Endodermal cell (in vitro differentiated cells): ENCODE measurements at regions not wholly inside any gene's neighbourhood (a gene's known extent, or its start where the extent isn't known, plus 50 kb on each side); places are given as distances from the start of the nearest gene placed in this dataset.
A peak's percentile ranks its signal among the peaks of the same experiment; 100 is the strongest.

ENCODE experiments used
- DNase-seq: peaks from one replicate; pipeline ENCODE4 v3.0.0-alpha.2; 2017
- H3K27ac ChIP-seq: 2 replicates; pipeline ENCODE4 v1.5.1; 2013; ENCODE audit warnings: mild to moderate bottlenecking, low read depth, low read length, moderate library complexity
- H3K27me3 ChIP-seq: 2 replicates; pipeline ENCODE4 v1.6.1; 2013; ENCODE audit warnings: mild to moderate bottlenecking, low read length, moderate library complexity; ENCODE audit not compliant: insufficient read depth, control insufficient read depth, poor library complexity, severe bottlenecking
- H3K36me3 ChIP-seq: 2 replicates; pipeline ENCODE4 v1.7.0; 2013; ENCODE audit warnings: mild to moderate bottlenecking, low read length, moderate library complexity; ENCODE audit not compliant: control insufficient read depth, insufficient read depth
- H3K4me1 ChIP-seq: one replicate; pipeline ENCODE4 v1.7.0; 2013; ENCODE audit warnings: low read length; ENCODE audit not compliant: control insufficient read depth, insufficient read depth
- H3K4me3 ChIP-seq: 2 replicates; pipeline ENCODE4 v1.5.1; 2013; ENCODE audit warnings: mild to moderate bottlenecking, low read length, moderate library complexity
- H3K9ac ChIP-seq: 2 replicates; pipeline ENCODE4 v1.6.1; 2013; ENCODE audit warnings: mild to moderate bottlenecking, low read length, moderate library complexity; ENCODE audit not compliant: poor library complexity, severe bottlenecking; ENCODE audit errors: extremely low read depth
- H3K9me3 ChIP-seq: 2 replicates; pipeline ENCODE4 v1.6.1; 2013; ENCODE audit warnings: mild to moderate bottlenecking, low read length, moderate library complexity; ENCODE audit not compliant: control insufficient read depth
- H3K27ac Mint-ChIP-seq: 2 replicates; pipeline ENCODE4 v1.8.0; 2020; ENCODE audit warnings: mixed read lengths
- H3K27me3 Mint-ChIP-seq: 2 replicates; pipeline ENCODE4 v1.8.0; 2021; ENCODE audit warnings: mild to moderate bottlenecking, mixed read lengths; ENCODE audit not compliant: insufficient read depth
- H3K36me3 Mint-ChIP-seq: 2 replicates; pipeline ENCODE4 v1.8.0; 2020; ENCODE audit warnings: low read depth, mixed read lengths
- H3K4me1 Mint-ChIP-seq: 2 replicates; pipeline ENCODE4 v1.8.0; 2020; ENCODE audit warnings: mixed read lengths
- H3K4me3 Mint-ChIP-seq: 2 replicates; pipeline ENCODE4 v1.8.0; 2020; ENCODE audit warnings: mild to moderate bottlenecking, moderate library complexity, mixed read lengths
- H3K9me3 Mint-ChIP-seq: 2 replicates; pipeline ENCODE4 v1.8.0; 2020; ENCODE audit warnings: mild to moderate bottlenecking, mixed read lengths
- WGBS, 2 experiments: methylation state at CpG; one replicate each; pipeline versions ENCODE4 v1.1.5 to v1.1.7; 2013; ENCODE audit warnings: missing lambda C conversion rate in 2 of 2, mixed read lengths in 1 of 2; ENCODE audit not compliant: insufficient coverage in 1 of 2, insufficient read length in 1 of 2; 5-methylcytosine and 5-hydroxymethylcytosine counted together
- TF ChIP-seq, protein P1 (sequence below): fragments of 200-600 bp; sonication (generic); conservative IDR thresholded peaks from 2 replicates; pipeline ENCODE4 v1.5.0; 2021; ENCODE audit warnings: antibody characterized with exemption, mild to moderate bottlenecking

DNA sequence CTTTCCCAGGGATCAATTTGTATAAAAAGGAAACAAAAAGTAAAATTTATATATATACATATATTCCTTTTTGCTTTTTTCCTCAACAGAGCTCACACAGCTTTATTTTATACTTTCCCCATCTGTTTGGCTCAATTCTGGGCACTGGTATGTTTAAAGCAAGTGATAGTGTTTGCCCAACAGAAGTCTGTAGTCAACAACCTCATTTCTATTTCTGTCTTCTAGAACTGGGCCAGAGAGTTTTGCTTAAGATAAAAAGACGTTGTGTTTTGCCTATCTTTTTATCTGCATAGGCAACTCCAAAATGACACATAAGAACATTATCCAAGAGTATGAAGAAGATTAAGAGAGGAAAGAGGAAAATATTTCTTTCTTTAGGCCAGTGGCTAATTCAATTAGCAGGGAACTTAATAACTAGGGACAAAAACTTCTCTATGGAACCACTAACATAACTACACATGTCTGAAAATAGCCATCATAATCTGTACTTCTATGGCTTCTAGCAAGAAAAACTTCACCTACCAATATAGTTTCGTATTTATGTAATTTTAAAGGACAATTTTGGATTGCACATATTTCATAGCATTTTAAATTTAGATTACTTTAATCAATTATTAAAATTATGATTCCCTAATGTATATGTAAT, 1300.5 kb downstream of the ARAP2 start:
- H3K27me3 Mint-ChIP-seq, result no peaks in the 10 kb centered on the region
- no peaks in the 10 kb centered on the region for H3K27me3 ChIP-seq
- no peak overlapping the region for H3K27ac ChIP-seq
- DNase-seq, result no peak
- no peaks in the 10 kb centered on the region for H3K9me3 ChIP-seq
- TF ChIP-seq, protein P1, sequence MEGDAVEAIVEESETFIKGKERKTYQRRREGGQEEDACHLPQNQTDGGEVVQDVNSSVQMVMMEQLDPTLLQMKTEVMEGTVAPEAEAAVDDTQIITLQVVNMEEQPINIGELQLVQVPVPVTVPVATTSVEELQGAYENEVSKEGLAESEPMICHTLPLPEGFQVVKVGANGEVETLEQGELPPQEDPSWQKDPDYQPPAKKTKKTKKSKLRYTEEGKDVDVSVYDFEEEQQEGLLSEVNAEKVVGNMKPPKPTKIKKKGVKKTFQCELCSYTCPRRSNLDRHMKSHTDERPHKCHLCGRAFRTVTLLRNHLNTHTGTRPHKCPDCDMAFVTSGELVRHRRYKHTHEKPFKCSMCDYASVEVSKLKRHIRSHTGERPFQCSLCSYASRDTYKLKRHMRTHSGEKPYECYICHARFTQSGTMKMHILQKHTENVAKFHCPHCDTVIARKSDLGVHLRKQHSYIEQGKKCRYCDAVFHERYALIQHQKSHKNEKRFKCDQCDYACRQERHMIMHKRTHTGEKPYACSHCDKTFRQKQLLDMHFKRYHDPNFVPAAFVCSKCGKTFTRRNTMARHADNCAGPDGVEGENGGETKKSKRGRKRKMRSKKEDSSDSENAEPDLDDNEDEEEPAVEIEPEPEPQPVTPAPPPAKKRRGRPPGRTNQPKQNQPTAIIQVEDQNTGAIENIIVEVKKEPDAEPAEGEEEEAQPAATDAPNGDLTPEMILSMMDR, result no peak
- WGBS, 2 experiments, result 92% methylated on average over 2 of the region's 2 CpGs; no CpG with 5 or more reads in 1 of the 2 experiments
- no peak overlapping the region for H3K27ac Mint-ChIP-seq
- H3K4me3 Mint-ChIP-seq, result no peak overlapping the region
- H3K9me3 Mint-ChIP-seq, result no peaks in the 10 kb centered on the region
- no peak overlapping the region for H3K4me3 ChIP-seq
- H3K9ac ChIP-seq, result no peak overlapping the region
- no peaks in the 10 kb centered on the region for H3K4me1 ChIP-seq
- H3K36me3 Mint-ChIP-seq, result no peaks in the 10 kb centered on the region
- H3K4me1 Mint-ChIP-seq, result no peaks in the 10 kb centered on the region
- no peaks in the 10 kb centered on the region for H3K36me3 ChIP-seq

- Histone ChIP-seq H3K9ac (no peak overlapping the region), H3K36me3 (no peaks in the 10 kb centered on the region), H3K4me1 (no peaks in the 10 kb centered on the region), H3K27me3 (no peaks in the 10 kb centered on the region), H3K4me3 (no peak overlapping the region), H3K27ac (no peak overlapping the region), H3K9me3 (peaks cover 6% of the 10 kb centered on the region)
- no peak overlapping the region for H3K4me3 Mint-ChIP-seq
- H3K9me3 Mint-ChIP-seq, result peaks cover 10% of the 10 kb centered on the region
- H3K27ac Mint-ChIP-seq, result no peak overlapping the region
- 83 to 100% methylated on average over 1 to 2 of the region's 2 CpGs for WGBS, 2 experiments
- H3K27me3 Mint-ChIP-seq, result no peaks in the 10 kb centered on the region
- peaks cover 8% of the 10 kb centered on the region for H3K4me1 Mint-ChIP-seq
- TF ChIP-seq, protein P1, result no peak
- H3K36me3 Mint-ChIP-seq, result peaks cover 2% of the 10 kb centered on the region
- no peak for DNase-seq
These were observed 1293.4 kb downstream of the ARAP2 start for GRCh38 chr4:34950926-34951325.

DNA sequence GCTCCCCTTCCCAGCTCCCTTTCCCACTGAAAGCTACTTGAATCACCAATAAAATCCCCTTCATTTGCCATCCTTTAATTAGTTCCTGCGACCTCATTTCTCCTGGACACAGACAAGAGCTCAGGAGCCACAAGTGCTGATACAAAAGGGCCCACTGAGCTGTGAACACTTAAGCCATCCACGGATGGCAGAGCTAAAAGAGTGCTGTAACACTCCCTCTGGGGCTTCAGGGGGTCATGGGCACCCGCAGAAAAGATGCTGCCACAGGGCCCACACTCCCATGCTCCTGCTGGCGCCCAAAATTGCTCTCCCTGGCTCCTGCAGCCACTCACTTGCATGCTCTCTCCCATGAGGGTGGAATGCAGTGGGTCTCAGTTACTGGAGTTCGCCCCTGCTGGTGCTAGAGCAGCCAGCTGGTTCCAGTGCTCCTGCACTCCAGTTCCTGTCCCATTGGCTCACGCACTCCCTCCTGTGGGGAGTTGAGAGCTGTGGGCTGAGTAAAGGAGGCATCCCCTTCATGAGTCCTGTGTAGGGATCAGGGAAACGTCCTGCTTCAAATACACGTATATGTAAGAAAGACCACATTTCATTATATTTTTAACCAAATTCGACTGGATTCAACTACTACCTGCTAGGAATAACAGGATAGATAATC, 1291.0 kb downstream of the ARAP2 start:
- Histone ChIP-seq H3K9ac (no peak overlapping the region), H3K9me3 (peaks cover 6% of the 10 kb centered on the region), H3K27me3 (no peaks in the 10 kb centered on the region), H3K36me3 (no peaks in the 10 kb centered on the region), H3K27ac (no peak overlapping the region), H3K4me1 (no peaks in the 10 kb centered on the region), H3K4me3 (no peak overlapping the region)
- WGBS, 2 experiments, result 93% methylated on average over 9 of the region's 9 CpGs; no CpG with 5 or more reads in 1 of the 2 experiments
- Mint-ChIP-seq H3K36me3 (peaks cover 2% of the 10 kb centered on the region), H3K4me3 (no peak overlapping the region), H3K27ac (no peak overlapping the region), H3K27me3 (no peaks in the 10 kb centered on the region), H3K9me3 (peaks cover 10% of the 10 kb centered on the region), H3K4me1 (peaks cover 10% of the 10 kb centered on the region)
- TF ChIP-seq, protein P1, result peak; percentile 60
- DNase-seq, result peak; percentile 80
